Vagina (tissue), 2 donors: ENCODE measurements at regions not wholly inside any gene's neighbourhood (a gene's known extent, or its start where the extent isn't known, plus 50 kb on each side); places are given as distances from the start of the nearest gene placed in this dataset.

Experiments
- POLR2A ChIP-seq, 2 donors: fragments of 450-650 bp; IDR thresholded peaks; one replicate each; pipeline ENCODE4 v1.6.1; 2017; ENCODE audit warnings: antibody characterized with exemption in 2 of 2, mild to moderate bottlenecking in 2 of 2, moderate library complexity in 2 of 2
- POLR2AphosphoS5 ChIP-seq, 2 donors: sonication (generic); formaldehyde crosslinking; IDR thresholded peaks; one replicate each; pipeline ENCODE4 v1.9.0; 2017; ENCODE audit warnings: antibody characterized with exemption in 2 of 2, mild to moderate bottlenecking in 2 of 2, low read depth in 1 of 2; ENCODE audit not compliant: insufficient read depth in 1 of 2
- TF ChIP-seq, protein P1 (sequence below), 3 experiments: fragments of 450-650 bp in 2 of 3; fragments of 200-600 bp in 1 of 3; sonication (generic) in 1 of 3; IDR thresholded peaks; one replicate each; pipeline ENCODE4 v1.5.1; 2017 to 2019; ENCODE audit warnings: antibody characterized with exemption in 3 of 3, mild to moderate bottlenecking in 2 of 3, moderate library complexity in 2 of 3

DNA sequence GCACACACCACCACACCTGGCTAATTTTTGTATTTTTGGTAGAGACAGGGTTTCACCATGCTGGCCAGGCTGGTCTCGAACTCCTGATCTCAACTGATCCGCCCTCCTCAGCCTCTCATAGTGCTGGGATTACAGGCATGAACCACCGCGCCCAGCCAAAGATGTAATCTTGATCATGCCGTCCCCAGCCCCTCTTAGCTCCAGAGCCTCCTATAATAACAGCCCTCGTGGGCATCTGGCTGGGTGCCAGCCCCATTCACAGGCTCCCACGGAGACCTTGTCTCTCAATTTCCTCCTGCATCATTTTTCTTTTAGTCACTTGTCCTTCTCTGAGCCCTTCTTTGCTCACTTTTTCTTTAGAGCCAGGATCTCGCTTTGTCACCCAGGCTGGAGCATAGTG lies 94.2 kb downstream of the KATNIP start:
- TF ChIP-seq, protein P1, sequence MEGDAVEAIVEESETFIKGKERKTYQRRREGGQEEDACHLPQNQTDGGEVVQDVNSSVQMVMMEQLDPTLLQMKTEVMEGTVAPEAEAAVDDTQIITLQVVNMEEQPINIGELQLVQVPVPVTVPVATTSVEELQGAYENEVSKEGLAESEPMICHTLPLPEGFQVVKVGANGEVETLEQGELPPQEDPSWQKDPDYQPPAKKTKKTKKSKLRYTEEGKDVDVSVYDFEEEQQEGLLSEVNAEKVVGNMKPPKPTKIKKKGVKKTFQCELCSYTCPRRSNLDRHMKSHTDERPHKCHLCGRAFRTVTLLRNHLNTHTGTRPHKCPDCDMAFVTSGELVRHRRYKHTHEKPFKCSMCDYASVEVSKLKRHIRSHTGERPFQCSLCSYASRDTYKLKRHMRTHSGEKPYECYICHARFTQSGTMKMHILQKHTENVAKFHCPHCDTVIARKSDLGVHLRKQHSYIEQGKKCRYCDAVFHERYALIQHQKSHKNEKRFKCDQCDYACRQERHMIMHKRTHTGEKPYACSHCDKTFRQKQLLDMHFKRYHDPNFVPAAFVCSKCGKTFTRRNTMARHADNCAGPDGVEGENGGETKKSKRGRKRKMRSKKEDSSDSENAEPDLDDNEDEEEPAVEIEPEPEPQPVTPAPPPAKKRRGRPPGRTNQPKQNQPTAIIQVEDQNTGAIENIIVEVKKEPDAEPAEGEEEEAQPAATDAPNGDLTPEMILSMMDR (IDR thresholded peaks at IDR 0.05), result no peak
- TF ChIP-seq POLR2A (IDR thresholded peaks at IDR 0.05) (no peak), POLR2AphosphoS5 (IDR thresholded peaks at IDR 0.05; ENCODE audit: insufficient read depth in 1 of 2, low read depth in 1 of 2) (no peak)
